HG03469 (cell line): ENCODE measurements at regions not wholly inside any gene's neighbourhood (a gene's known extent, or its start where the extent isn't known, plus 50 kb on each side); places are given as distances from the start of the nearest gene placed in this dataset.
A peak's percentile ranks its signal among the peaks of the same experiment; 100 is the strongest.
"Not testable (repeated sequence)": the region's sequence is repeated elsewhere in the genome, so short reads cannot be mapped to it uniquely, and the experiment has no call there.

Source experiments
- ATAC-seq: cut with Tn5 transposase; IDR thresholded peaks from one replicate; pipeline ENCODE4 v1.9.1; 2021; ENCODE audit warnings: mild to moderate bottlenecking, moderate library complexity, moderate number of reproducible peaks; ENCODE audit not compliant: unreplicated experiment

GRCh38 chr6:11891547-11891946, 112.9 kb upstream of the ADTRP start:
- no peak for ATAC-seq

- ATAC-seq = no peak
Observed at GRCh38 chr6:11890849-11891248, 112.2 kb upstream of the ADTRP start.

- ATAC-seq = no peak
Observed at GRCh38 chr6:11890209-11890608, 111.6 kb upstream of the ADTRP start.

DNA sequence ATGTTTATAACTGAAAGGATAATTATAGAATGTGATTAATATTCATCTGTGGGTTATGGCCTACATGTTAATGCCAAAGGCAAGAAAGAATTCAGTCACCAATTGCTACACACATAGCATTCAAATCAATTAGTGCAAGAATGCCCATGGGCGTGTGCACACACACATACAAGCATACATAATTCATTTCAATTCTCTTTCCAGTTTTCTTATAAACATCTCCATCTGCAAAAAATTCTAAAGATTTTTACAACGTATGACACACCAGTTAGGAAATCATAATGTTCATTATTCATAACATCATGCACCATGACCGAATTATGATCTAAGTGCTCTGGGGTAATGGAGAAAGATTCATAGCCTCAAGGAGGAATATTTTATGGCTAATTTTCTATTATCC, 111.0 kb upstream of the ADTRP start:
- no peak for ATAC-seq

DNA sequence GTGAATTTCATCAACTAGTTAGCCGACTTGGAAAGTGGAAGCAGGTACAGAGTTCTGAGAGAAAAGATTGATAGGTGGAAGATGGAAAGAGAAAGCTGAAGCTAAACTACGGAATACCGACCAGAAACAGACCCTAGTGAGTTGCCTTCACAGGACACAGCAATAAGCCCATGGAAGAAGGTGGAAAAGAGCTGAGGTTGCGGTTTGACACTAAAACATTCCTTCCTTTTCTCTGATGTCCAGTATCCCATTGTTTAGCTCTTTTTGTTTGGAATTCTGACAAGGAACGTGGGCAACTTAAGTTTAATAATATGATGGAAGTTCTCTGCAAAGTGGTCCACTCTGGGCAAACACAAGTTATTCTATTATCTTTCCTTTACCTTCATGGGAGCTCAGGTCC, 110.1 kb upstream of the ADTRP start:
- ATAC-seq = no peak

DNA sequence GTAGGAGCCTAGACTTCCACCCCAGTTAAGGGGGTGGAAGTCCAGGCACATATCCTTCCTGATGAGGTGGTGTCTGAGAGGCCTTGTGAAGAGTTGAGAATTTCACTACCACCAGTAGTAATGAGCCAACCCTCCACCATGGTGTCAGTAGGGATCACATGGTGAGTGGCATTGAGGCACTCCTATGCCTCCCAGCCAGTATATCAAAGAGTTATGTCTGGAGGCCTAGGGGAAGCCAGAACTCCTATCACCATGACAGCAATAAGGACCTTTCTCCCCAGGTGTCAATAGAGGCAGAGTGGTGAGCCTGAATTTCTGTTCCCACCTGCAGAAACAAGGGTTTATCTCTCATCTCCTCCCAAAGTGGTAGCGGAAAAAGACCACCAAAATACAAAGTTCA, 106.6 kb upstream of the ADTRP start:
- ATAC-seq = no peak

DNA sequence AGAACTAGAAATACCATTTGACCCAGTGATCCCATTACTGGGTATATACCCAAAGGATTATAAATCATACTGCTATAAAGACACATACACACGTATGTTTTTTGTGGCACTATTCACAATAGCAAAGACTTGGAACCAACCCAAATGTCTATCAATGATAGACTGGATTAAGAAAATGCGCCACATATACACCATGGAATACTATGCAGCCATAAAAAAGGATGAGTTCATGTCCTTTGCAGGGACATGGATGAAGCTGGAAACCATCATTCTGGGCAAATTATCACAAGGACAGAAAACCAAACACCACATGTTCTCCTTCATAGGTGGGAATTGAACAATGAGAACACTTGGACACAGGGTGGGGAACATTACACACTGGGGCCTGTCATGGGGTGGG, 104.9 kb upstream of the ADTRP start:
- ATAC-seq = not testable (repeated sequence)

GRCh38 chr6:11880156-11880555, 101.6 kb upstream of the ADTRP start:
- not testable (repeated sequence) for ATAC-seq

DNA sequence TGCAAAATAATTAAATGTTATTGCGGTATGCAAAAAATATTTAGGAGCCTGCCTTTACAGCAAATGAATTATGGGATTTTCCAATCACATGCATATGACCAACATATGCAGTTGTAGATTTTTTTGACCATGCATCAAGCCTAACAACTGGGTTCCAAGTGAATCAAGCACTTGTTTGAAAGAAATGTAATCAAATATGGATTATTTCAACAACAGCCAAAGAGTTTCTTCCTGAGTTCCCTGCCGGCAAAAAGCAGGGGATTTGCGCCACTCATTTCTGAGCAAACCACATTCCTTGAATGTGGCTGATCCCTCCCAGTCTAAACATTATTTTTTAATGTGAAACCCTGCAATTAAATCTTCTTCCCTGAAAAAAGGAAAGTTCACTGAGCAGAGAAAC, 100.1 kb upstream of the ADTRP start:
- ATAC-seq = no peak

DNA sequence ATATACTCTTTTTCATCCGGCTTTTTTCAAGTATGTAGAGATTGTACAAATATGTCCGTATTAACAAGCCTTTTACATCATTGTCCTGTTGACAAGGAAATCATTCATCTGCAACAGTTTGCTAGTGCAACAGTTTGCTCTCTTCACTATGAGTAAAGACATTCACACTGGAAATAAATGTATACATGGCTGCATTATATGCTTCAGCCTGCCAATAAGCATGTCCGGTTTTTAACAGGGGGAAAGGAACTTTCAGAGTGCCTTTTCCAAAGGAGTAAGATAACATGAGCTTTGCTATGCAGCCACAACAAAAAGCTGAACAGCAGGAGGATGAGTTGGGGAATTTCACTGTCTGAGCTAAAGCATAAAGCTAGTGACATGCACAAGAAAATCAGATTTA, 99.4 kb upstream of the ADTRP start:
- ATAC-seq = no peak

GRCh38 chr6:11876934-11877433, 98.4 kb upstream of the ADTRP start:
- peak; percentile 52 for ATAC-seq

DNA sequence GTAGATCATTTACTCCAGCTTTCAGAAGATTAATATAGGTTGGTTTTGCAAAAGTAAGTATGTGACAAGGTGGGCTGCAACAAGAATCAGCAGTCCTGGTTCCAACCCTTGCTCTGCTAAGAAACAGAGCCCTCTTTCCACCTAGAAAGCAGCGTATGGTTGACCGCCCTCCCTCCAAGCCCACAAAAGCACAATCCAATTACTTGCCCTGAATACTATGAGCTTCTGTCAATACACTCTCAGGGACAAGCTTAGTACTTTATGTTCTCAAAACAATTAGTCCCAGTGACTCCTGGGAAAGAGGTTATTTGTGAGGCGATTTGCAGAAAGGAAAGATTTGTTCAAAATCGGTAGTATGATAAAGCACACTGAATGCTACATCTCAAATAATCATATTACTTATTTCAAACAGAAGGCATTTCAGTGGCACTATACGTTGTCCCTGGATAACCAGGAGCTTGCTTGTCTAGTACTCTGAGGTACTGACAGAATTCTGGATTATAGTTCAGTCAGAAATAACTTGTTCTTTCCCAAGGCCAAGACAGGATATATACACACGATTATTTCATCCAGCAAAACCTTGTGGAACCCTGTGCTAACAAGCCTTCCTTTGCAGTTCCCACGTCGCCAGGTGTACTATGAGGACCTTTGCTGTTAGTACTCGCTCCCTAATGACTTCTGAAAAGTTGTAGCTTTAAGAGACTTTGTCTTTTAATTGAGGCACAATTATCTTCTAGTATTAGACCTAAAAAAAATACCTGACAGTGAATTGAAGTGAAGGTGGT, 96.9 kb upstream of the ADTRP start:
- ATAC-seq = no peak

- no peak for ATAC-seq
Observed at GRCh38 chr6:11869672-11870340, 91.2 kb upstream of the ADTRP start.

GRCh38 chr6:11868392-11868791, 89.8 kb upstream of the ADTRP start:
- ATAC-seq = no peak

DNA sequence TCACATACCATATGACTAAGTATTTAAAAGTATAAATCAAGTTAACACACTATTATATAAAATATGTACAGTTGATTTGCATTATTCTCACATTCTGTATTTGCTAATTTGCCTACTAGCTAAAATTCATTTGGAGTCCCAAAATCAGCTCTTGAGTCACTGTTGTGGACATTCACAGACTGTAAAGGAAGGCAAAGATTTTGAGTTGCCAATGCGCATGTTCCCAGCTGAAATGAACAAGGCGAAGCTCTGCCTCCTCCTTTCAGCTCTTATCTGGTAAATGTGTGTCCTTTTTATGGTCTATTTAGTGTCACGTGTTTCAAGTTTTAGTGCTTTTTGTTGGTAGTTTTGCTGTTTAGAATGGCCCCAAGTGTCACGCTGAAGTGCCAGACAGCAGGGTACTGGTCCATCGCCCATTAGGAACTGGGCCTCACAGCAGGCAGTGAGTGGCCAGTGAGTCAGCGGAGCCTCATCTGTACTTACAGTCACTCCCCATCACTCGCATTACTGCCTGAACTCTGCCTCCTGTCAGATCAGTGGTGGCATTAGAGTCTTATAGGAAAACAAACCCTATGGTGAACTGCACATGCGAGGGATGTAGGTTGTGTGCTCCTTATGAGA, 87.2 kb upstream of the ADTRP start:
- ATAC-seq = no peak

GRCh38 chr6:11858439-11858838, 79.8 kb upstream of the ADTRP start:
- no peak for ATAC-seq

DNA sequence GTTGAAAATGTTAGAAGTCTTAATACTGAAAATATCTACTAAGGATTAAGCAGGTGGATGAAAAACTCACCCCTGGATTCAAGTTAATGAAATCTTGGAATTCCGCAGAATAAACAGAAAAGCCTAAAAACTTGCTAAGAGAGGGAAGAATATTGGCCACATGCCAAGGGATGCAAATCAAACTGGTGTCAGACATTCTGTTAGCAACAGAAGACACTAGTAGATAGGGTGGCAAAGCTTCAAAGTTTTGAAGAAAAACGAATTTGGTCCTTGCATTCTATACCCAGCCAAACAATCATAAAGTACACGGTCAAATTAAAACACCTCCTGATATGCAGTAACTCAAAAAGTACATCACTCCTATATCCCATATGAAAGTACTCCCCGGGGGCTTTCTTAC, 77.1 kb upstream of the ADTRP start:
- no peak for ATAC-seq

DNA sequence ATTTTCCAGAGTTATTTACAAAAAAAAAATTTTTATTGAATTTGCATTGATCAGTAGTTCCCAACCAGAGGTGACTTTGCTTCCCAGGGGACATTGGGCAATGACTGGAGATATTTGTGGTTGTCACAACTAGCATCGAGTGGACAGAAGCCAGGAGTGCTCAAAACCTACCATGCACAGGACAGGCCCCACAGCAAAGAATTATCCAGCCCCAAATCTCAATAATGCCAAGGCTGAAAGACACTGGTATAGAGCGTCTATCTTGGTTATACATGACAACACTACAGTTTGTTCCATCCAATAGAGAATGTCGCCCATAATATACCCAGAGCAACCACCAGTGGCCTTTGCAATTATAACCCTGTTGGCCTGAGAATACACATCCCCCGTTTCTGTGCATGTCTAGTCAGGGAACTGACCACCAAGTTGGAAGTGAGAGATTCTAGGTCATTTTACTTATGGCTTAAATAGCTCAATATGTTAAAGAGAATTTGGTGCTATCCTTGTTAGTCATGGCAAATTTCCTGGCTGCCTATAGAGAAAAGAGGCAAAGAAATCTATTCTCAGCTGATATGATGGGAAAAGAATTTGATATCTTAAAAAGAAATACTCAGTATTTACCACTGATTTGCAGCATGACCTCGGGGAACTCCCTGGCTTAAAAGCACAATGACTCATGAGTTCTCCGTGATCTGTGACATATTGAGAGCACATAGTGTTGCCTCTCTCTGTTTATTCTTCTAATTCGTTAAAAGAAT, 76.0 kb upstream of the ADTRP start:
- ATAC-seq = no peak

DNA sequence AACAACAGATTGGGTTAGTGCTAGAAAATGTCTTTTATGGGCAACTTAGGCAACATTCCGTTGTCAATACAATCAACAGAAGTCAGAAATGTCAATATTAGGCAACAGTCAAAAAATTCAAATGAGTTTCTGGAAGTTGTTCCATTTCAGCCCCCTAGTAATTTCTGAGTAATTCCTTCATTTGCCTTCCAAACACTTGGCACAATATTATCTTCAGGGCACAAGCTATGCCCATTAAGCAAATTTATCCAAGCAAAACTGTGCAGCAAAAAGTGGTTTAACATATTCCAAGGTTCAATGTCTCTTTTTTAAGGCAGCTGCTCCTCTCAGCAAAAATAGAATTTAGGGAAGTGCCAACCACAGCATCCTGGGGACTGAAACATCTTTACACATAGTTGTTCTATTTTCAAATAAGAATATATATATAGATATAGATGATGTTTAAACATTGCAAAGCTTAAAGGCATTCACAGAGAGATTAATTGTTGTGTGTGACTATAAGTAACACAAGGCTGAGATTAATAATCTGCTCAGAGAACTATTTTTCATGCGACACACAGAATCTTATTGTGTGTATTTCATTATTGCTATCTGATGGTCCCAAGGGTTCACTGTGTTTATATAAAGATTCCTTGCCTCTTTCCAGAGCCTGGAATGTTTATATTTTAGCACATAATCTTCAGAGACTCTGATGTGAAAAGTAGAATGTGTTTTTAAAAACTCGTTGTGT, 75.2 kb upstream of the ADTRP start:
- no peak for ATAC-seq

GRCh38 chr6:11852061-11852651, 73.6 kb upstream of the ADTRP start:
- no peak for ATAC-seq
